ENCODE measurements at regions not wholly inside any gene's neighbourhood (a gene's known extent, or its start where the extent isn't known, plus 50 kb on each side); places are given as distances from the start of the nearest gene placed in this dataset.

DNA sequence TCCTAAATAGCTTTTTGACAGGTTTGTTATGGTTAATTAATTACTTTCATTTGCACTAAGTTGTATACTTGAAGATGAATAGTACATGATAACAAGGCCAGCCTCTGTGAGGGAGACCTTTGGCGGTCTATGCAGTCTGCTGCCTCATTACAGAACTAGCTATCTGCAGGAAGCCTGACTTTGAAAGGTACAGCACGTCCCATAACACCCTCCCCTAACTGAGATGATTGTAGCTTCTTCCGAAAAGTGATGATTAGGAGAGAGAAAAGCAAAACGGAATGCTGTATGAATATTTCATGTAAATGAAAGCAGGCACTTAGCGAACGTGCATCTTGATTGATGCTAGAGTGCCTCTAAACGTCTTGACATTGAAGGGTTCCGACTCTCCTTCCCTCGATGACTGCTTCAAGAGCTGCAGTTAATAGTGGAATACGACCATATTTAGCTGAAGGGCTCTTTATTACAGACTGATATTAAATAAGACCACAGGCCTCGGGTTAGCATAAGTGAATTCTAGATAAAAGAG is 116.2 kb upstream of the TMCO5A start:
- no peak overlapping the region for H3K4me2 ChIP-seq (ENCODE audit: extremely low read depth, insufficient read depth, low read length)
- no peak for DNase-seq (ENCODE audit: low read depth in 2 of 2)
- TF ChIP-seq EZH2 (IDR thresholded peaks at IDR 0.05; ENCODE audit: low read length, missing control alignments) = no peak
- TF ChIP-seq, protein P1, sequence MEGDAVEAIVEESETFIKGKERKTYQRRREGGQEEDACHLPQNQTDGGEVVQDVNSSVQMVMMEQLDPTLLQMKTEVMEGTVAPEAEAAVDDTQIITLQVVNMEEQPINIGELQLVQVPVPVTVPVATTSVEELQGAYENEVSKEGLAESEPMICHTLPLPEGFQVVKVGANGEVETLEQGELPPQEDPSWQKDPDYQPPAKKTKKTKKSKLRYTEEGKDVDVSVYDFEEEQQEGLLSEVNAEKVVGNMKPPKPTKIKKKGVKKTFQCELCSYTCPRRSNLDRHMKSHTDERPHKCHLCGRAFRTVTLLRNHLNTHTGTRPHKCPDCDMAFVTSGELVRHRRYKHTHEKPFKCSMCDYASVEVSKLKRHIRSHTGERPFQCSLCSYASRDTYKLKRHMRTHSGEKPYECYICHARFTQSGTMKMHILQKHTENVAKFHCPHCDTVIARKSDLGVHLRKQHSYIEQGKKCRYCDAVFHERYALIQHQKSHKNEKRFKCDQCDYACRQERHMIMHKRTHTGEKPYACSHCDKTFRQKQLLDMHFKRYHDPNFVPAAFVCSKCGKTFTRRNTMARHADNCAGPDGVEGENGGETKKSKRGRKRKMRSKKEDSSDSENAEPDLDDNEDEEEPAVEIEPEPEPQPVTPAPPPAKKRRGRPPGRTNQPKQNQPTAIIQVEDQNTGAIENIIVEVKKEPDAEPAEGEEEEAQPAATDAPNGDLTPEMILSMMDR (conservative IDR thresholded peaks at IDR 0.05 in 1 of 2, IDR thresholded peaks at IDR 0.05 in 1 of 2; ENCODE audit: low read depth in 1 of 2, low read length in 2 of 2) = no peak
- H3K27me3 ChIP-seq (ENCODE audit: control insufficient read depth, insufficient read depth, low read length) = no peaks in the 10 kb centered on the region
- H3K79me2 ChIP-seq (ENCODE audit: control insufficient read depth, insufficient read depth, low read length) = no peaks in the 10 kb centered on the region
- H3K9me3 ChIP-seq (ENCODE audit: control insufficient read depth, insufficient read depth, low read depth, low read length) = no peaks in the 10 kb centered on the region
- peak overlapping the region in 1 of 4 experiments; percentile 24 for H3K4me3 ChIP-seq (replicated peaks in 1 of 4; ENCODE audit: control extremely low read depth in 1 of 4, insufficient read depth in 1 of 4, low read depth in 3 of 4, low read length in 4 of 4)
- no peak overlapping the region for H3K27ac ChIP-seq (ENCODE audit: insufficient read depth, low read length)
- H4K20me1 ChIP-seq (ENCODE audit: control insufficient read depth, extremely low read depth, insufficient read depth, low read length) = no peaks in the 10 kb centered on the region
- H2AFZ ChIP-seq (ENCODE audit: low read length) = no peak overlapping the region
- no peak overlapping the region for H3K9ac ChIP-seq (ENCODE audit: insufficient read depth, low read length)
- H3K36me3 ChIP-seq (ENCODE audit: control insufficient read depth, insufficient read depth, low read length) = no peaks in the 10 kb centered on the region
- no peaks in the 10 kb centered on the region for H3K4me1 ChIP-seq (ENCODE audit: control insufficient read depth, extremely low read depth, insufficient read depth, low read length)

DNA sequence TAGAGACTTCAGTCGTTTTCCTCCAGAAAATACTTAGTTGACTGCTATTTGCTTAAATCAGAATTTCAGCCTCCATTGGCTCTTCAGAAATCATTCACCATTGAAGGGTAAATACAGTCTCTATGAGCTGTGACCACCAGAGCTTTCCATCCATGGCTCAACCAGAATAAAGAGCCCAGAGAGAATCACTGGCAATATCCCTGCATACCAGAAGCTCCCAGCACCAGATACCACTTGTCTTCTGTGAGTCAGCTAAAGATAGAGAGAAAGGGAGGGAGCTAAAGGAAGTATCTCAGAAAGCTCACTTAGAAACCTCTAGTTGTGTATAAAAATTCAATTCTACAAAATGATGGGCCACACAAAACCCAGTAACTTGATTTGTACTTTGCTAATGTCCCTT is 115.2 kb upstream of the TMCO5A start:
- TF ChIP-seq, protein P1 (conservative IDR thresholded peaks at IDR 0.05 in 1 of 2, IDR thresholded peaks at IDR 0.05 in 1 of 2; ENCODE audit: low read depth in 1 of 2, low read length in 2 of 2) = no peak
- TF ChIP-seq EZH2 (IDR thresholded peaks at IDR 0.05; ENCODE audit: low read length, missing control alignments) = no peak
- no peak overlapping the region for H3K27ac ChIP-seq (ENCODE audit: insufficient read depth, low read length)

GRCh38 chr15:37820380-37821128 is 113.9 kb upstream of the TMCO5A start:
- no peak overlapping the region for H3K4me2 ChIP-seq (ENCODE audit: extremely low read depth, insufficient read depth, low read length)
- no peaks in the 10 kb centered on the region for H3K36me3 ChIP-seq (ENCODE audit: control insufficient read depth, insufficient read depth, low read length)
- no peak for DNase-seq (ENCODE audit: low read depth in 2 of 2)
- TF ChIP-seq, protein P1 (conservative IDR thresholded peaks at IDR 0.05 in 1 of 2, IDR thresholded peaks at IDR 0.05 in 1 of 2; ENCODE audit: low read depth in 1 of 2, low read length in 2 of 2) = no peak
- no peak for TF ChIP-seq EZH2 (IDR thresholded peaks at IDR 0.05; ENCODE audit: low read length, missing control alignments)
- H3K27me3 ChIP-seq (ENCODE audit: control insufficient read depth, insufficient read depth, low read length) = no peaks in the 10 kb centered on the region
- no peak overlapping the region for H3K9ac ChIP-seq (ENCODE audit: insufficient read depth, low read length)
- H3K4me1 ChIP-seq (ENCODE audit: control insufficient read depth, extremely low read depth, insufficient read depth, low read length) = peaks cover 8% of the 10 kb centered on the region
- no peak overlapping the region for H3K27ac ChIP-seq (ENCODE audit: insufficient read depth, low read length)
- H3K9me3 ChIP-seq (ENCODE audit: control insufficient read depth, insufficient read depth, low read depth, low read length) = no peaks in the 10 kb centered on the region
- no peak overlapping the region for H2AFZ ChIP-seq (ENCODE audit: low read length)
- H3K4me3 ChIP-seq (replicated peaks in 1 of 4; ENCODE audit: control extremely low read depth in 1 of 4, insufficient read depth in 1 of 4, low read depth in 3 of 4, low read length in 4 of 4) = no peak overlapping the region
- H3K79me2 ChIP-seq (ENCODE audit: control insufficient read depth, insufficient read depth, low read length) = no peaks in the 10 kb centered on the region
- H4K20me1 ChIP-seq (ENCODE audit: control insufficient read depth, extremely low read depth, insufficient read depth, low read length) = no peaks in the 10 kb centered on the region

More for the DNA sequence above, 115.2 kb upstream of the TMCO5A start:
- Histone ChIP-seq H3K27me3 (ENCODE audit: control insufficient read depth, insufficient read depth, low read length) (no peaks in the 10 kb centered on the region), H3K4me2 (ENCODE audit: extremely low read depth, insufficient read depth, low read length) (no peak overlapping the region), H3K9ac (ENCODE audit: insufficient read depth, low read length) (no peak overlapping the region), H3K9me3 (ENCODE audit: control insufficient read depth, insufficient read depth, low read depth, low read length) (no peaks in the 10 kb centered on the region), H3K4me1 (ENCODE audit: control insufficient read depth, extremely low read depth, insufficient read depth, low read length) (peaks cover 3% of the 10 kb centered on the region), H3K4me3 (replicated peaks in 1 of 4; ENCODE audit: control extremely low read depth in 1 of 4, insufficient read depth in 1 of 4, low read depth in 3 of 4, low read length in 4 of 4) (no peak overlapping the region), H2AFZ (ENCODE audit: low read length) (no peak overlapping the region), H3K36me3 (ENCODE audit: control insufficient read depth, insufficient read depth, low read length) (no peaks in the 10 kb centered on the region), H4K20me1 (ENCODE audit: control insufficient read depth, extremely low read depth, insufficient read depth, low read length) (no peaks in the 10 kb centered on the region), H3K79me2 (ENCODE audit: control insufficient read depth, insufficient read depth, low read length) (no peaks in the 10 kb centered on the region)
- DNase-seq (ENCODE audit: low read depth in 2 of 2) = peak in 1 of 2 donors; percentile 66

Data from fibroblast of lung (primary cell).